H1 (cell line): ENCODE measurements at regions not wholly inside any gene's neighbourhood (a gene's known extent, or its start where the extent isn't known, plus 50 kb on each side); places are given as distances from the start of the nearest gene placed in this dataset.

Experiments used
- BRCA1 ChIP-seq: IDR thresholded peaks from 2 replicates; pipeline ENCODE4 v1.6.1; 2012; ENCODE audit warnings: low read depth, low read length, improper control_type of control experiment
- GTF2F1 ChIP-seq: IDR thresholded peaks from 2 replicates; pipeline ENCODE4 v1.6.1; 2012; ENCODE audit warnings: low read depth, low read length, improper control_type of control experiment, borderline replicate concordance
- KDM4A ChIP-seq: IDR thresholded peaks from one replicate; pipeline ENCODE4 v1.7.1; 2012; ENCODE audit warnings: low read depth, mild to moderate bottlenecking, moderate library complexity, low read length, inconsistent platforms; ENCODE audit not compliant: severe bottlenecking
- PHF8 ChIP-seq: fragments of 200-600 bp; sonication (generic); conservative IDR thresholded peaks from 2 replicates; pipeline ENCODE4 v1.7.1; 2012; ENCODE audit warnings: low read depth, mild to moderate bottlenecking, inconsistent platforms, low read length, moderate library complexity
- POU5F1 ChIP-seq: IDR thresholded peaks from 2 replicates; pipeline ENCODE4 v1.6.1; 2011; ENCODE audit warnings: low read depth, mild to moderate bottlenecking, low read length, moderate library complexity
- SIN3A ChIP-seq, 2 experiments: IDR thresholded peaks in 1 of 2; conservative IDR thresholded peaks in 1 of 2; 2 replicates each; pipeline ENCODE4 v1.6.1; 2011 to 2012; ENCODE audit warnings: low read length in 2 of 2, improper control_type of control experiment in 1 of 2, low read depth in 1 of 2, mild to moderate bottlenecking in 1 of 2
- SP1 ChIP-seq: IDR thresholded peaks from 2 replicates; pipeline ENCODE4 v1.6.1; 2011; ENCODE audit warnings: low read depth, low read length
- TBP ChIP-seq: IDR thresholded peaks from 2 replicates; pipeline ENCODE4 v1.6.1; 2011; ENCODE audit warnings: low read depth, low read length, improper control_type of control experiment
- TF ChIP-seq, protein P1 (sequence below): fragments of 300-600 bp; sonication (generic); IDR thresholded peaks from 2 replicates; pipeline ENCODE4 v1.7.1; 2012; ENCODE audit warnings: low read length, moderate library complexity, mild to moderate bottlenecking, inconsistent platforms; ENCODE audit not compliant: insufficient replicate concordance
- TF ChIP-seq, protein P2 (sequence below), 3 experiments: IDR thresholded peaks; 1 replicate in 2 of 3; 2 replicates in 1 of 3; pipeline versions ENCODE4 v1.5.1 to v1.6.1; 2011; ENCODE audit warnings: low read length in 3 of 3, mild to moderate bottlenecking in 3 of 3, inconsistent platforms in 2 of 3, low read depth in 1 of 3, moderate library complexity in 1 of 3; ENCODE audit not compliant: insufficient read depth in 1 of 3; ENCODE audit errors: control extremely low read depth in 1 of 3

DNA sequence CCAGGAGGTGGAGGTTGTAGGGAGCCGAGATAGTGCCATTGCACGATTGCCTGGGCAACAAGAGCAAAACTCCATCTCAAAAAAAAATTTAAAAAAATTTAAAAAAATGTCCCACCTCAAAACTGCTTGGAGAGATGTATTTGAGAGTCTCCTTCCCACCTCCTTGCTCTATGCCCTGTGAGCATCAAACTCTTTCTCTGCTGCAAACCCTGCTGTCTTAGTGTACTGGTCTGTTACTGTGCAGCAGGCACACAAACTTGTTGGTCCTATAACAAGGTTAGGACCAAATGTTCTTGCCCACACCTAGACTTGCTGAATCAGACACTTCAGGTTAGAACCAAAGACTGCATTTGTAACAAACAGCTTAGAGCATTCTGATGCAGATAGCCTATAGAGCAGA is 153.5 kb upstream of the FUT8 start (continued):
- TF ChIP-seq, protein P1, sequence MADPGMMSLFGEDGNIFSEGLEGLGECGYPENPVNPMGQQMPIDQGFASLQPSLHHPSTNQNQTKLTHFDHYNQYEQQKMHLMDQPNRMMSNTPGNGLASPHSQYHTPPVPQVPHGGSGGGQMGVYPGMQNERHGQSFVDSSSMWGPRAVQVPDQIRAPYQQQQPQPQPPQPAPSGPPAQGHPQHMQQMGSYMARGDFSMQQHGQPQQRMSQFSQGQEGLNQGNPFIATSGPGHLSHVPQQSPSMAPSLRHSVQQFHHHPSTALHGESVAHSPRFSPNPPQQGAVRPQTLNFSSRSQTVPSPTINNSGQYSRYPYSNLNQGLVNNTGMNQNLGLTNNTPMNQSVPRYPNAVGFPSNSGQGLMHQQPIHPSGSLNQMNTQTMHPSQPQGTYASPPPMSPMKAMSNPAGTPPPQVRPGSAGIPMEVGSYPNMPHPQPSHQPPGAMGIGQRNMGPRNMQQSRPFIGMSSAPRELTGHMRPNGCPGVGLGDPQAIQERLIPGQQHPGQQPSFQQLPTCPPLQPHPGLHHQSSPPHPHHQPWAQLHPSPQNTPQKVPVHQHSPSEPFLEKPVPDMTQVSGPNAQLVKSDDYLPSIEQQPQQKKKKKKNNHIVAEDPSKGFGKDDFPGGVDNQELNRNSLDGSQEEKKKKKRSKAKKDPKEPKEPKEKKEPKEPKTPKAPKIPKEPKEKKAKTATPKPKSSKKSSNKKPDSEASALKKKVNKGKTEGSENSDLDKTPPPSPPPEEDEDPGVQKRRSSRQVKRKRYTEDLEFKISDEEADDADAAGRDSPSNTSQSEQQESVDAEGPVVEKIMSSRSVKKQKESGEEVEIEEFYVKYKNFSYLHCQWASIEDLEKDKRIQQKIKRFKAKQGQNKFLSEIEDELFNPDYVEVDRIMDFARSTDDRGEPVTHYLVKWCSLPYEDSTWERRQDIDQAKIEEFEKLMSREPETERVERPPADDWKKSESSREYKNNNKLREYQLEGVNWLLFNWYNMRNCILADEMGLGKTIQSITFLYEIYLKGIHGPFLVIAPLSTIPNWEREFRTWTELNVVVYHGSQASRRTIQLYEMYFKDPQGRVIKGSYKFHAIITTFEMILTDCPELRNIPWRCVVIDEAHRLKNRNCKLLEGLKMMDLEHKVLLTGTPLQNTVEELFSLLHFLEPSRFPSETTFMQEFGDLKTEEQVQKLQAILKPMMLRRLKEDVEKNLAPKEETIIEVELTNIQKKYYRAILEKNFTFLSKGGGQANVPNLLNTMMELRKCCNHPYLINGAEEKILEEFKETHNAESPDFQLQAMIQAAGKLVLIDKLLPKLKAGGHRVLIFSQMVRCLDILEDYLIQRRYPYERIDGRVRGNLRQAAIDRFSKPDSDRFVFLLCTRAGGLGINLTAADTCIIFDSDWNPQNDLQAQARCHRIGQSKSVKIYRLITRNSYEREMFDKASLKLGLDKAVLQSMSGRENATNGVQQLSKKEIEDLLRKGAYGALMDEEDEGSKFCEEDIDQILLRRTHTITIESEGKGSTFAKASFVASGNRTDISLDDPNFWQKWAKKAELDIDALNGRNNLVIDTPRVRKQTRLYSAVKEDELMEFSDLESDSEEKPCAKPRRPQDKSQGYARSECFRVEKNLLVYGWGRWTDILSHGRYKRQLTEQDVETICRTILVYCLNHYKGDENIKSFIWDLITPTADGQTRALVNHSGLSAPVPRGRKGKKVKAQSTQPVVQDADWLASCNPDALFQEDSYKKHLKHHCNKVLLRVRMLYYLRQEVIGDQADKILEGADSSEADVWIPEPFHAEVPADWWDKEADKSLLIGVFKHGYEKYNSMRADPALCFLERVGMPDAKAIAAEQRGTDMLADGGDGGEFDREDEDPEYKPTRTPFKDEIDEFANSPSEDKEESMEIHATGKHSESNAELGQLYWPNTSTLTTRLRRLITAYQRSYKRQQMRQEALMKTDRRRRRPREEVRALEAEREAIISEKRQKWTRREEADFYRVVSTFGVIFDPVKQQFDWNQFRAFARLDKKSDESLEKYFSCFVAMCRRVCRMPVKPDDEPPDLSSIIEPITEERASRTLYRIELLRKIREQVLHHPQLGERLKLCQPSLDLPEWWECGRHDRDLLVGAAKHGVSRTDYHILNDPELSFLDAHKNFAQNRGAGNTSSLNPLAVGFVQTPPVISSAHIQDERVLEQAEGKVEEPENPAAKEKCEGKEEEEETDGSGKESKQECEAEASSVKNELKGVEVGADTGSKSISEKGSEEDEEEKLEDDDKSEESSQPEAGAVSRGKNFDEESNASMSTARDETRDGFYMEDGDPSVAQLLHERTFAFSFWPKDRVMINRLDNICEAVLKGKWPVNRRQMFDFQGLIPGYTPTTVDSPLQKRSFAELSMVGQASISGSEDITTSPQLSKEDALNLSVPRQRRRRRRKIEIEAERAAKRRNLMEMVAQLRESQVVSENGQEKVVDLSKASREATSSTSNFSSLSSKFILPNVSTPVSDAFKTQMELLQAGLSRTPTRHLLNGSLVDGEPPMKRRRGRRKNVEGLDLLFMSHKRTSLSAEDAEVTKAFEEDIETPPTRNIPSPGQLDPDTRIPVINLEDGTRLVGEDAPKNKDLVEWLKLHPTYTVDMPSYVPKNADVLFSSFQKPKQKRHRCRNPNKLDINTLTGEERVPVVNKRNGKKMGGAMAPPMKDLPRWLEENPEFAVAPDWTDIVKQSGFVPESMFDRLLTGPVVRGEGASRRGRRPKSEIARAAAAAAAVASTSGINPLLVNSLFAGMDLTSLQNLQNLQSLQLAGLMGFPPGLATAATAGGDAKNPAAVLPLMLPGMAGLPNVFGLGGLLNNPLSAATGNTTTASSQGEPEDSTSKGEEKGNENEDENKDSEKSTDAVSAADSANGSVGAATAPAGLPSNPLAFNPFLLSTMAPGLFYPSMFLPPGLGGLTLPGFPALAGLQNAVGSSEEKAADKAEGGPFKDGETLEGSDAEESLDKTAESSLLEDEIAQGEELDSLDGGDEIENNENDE, result no peak
- no peak for TF ChIP-seq POU5F1
- TF ChIP-seq GTF2F1, result no peak
- TF ChIP-seq SP1, result no peak
- no peak for TF ChIP-seq PHF8
- TF ChIP-seq SIN3A (conservative IDR thresholded peaks at IDR 0.05 in 1 of 2, IDR thresholded peaks at IDR 0.05 in 1 of 2; ENCODE audit: low read depth in 1 of 2, low read length in 2 of 2), result no peak
- no peak for TF ChIP-seq KDM4A
- TF ChIP-seq BRCA1, result no peak
- TF ChIP-seq, protein P2, sequence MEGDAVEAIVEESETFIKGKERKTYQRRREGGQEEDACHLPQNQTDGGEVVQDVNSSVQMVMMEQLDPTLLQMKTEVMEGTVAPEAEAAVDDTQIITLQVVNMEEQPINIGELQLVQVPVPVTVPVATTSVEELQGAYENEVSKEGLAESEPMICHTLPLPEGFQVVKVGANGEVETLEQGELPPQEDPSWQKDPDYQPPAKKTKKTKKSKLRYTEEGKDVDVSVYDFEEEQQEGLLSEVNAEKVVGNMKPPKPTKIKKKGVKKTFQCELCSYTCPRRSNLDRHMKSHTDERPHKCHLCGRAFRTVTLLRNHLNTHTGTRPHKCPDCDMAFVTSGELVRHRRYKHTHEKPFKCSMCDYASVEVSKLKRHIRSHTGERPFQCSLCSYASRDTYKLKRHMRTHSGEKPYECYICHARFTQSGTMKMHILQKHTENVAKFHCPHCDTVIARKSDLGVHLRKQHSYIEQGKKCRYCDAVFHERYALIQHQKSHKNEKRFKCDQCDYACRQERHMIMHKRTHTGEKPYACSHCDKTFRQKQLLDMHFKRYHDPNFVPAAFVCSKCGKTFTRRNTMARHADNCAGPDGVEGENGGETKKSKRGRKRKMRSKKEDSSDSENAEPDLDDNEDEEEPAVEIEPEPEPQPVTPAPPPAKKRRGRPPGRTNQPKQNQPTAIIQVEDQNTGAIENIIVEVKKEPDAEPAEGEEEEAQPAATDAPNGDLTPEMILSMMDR (IDR thresholded peaks at IDR 0.05; ENCODE audit: control extremely low read depth in 1 of 3, insufficient read depth in 1 of 3, low read depth in 1 of 3, low read length in 3 of 3), result no peak
- TF ChIP-seq TBP, result no peak
